GM03348 (cell line): ENCODE measurements at regions not wholly inside any gene's neighbourhood (a gene's known extent, or its start where the extent isn't known, plus 50 kb on each side); places are given as distances from the start of the nearest gene placed in this dataset.

Experiments used
- DNase-seq: peaks from one replicate; pipeline ENCODE4 v3.0.0; 2012; ENCODE audit warnings: low spot score

DNA sequence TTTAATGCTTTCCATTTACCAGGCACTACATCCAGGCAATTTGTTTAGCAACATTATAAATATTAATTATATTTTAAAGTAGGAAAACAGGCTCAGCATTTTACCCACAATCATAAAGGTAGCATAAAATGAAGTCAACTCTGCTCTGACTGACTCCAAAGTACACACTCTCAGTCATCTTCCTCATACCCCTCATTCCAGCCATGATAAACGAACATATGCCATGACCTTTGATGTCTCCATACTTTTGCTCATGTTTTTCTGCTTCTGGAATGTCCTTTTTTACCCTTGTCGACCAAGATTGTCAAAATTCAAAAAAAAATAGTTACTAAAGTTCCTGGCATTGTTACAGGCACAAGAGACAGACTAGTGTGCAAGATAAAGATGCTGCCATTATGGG is 77.7 kb upstream of the SOX6 start:
- DNase-seq: no peak

DNA sequence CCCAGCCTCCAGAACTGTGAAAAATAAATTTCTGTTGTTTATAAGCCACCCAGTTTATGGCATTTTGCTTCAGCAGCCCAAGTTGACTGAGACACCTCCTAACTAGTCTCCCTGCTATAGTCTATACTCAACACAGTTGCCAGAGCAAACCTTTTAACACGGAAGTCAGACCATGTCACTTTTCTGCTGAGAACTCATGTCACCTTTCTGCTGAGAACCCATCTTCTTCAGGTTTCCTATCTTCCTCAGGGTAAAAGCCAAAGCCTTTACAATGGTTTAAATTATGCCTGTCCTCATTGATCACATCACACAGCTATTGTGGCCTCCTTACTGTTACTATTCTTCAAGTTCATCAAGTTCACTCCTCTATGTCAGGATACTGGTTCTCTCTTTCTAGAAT is 74.3 kb upstream of the SOX6 start:
- DNase-seq: no peak

- no peak for DNase-seq
Observed at GRCh38 chr11:16421826-16422225, 65.5 kb upstream of the SOX6 start.

DNA sequence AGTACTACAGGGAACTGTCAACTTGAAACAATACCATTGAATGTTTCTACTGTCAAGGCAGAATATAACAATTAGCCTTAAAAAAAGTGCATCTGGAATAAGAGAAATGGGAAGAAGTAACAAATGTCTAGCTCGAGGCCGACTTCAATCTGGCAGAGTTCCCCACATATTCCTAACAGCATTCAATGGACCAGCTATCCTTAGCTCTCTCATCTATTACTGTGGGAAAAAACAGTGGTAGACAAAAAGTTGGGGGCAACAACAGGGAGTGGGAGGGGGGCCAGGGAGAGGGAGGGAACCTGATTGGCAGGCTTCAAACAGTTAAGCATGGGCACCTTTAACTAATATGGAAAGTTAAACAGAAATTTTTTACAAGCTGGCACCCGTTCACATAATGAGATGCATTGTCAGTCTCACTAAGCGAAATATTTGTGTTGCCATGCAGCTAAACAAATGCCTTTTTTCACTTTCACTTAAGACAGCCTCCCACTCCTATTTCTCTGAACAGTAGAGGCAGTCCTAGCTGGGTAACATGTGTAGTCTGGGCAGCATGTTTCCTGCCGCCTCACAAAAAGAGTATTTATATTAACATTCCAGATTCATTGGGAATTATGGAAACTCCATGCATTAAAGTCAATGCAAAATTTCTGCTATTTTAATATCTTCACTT is 62.2 kb upstream of the SOX6 start:
- DNase-seq: no peak

GRCh38 chr11:16412525-16413172 is 56.3 kb upstream of the SOX6 start:
- DNase-seq: no peak

GRCh38 chr11:16410479-16410878 is 54.1 kb upstream of the SOX6 start:
- DNase-seq: no peak

- DNase-seq: no peak
Observed at GRCh38 chr11:16408619-16409018, 52.3 kb upstream of the SOX6 start.

GRCh38 chr11:16406226-16406625 is 49.9 kb upstream of the SOX6 start:
- no peak for DNase-seq
